DMS 273 treated with DMSO at 0.1 percent for 48 hours (cell line): ENCODE measurements at regions not wholly inside any gene's neighbourhood (a gene's known extent, or its start where the extent isn't known, plus 50 kb on each side); places are given as distances from the start of the nearest gene placed in this dataset.

Source experiments
- DNase-seq: peaks from one replicate; lab custom pipeline; 2025; lab: John Stamatoyannopoulos, UW

DNA sequence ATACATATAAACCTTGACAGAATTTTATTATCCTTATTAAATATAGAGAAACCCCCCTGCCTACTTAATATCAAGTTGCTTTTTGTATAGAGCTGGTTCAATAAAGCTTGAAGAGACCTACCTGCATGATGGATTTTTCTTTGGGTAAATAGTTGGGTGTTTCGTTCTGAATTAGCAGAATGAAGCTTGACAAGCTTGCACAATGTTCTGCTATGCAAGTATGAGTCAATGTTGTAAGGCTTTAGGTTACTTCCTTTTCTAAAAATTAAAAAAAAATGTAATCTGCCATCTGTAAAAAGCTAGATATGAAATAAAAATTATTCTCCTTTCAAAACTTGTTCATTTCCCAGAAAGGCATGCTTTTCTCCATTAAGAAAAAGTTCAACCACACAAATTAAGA lies 1662.6 kb upstream of the SEL1L start:
- no peak for DNase-seq

DNA sequence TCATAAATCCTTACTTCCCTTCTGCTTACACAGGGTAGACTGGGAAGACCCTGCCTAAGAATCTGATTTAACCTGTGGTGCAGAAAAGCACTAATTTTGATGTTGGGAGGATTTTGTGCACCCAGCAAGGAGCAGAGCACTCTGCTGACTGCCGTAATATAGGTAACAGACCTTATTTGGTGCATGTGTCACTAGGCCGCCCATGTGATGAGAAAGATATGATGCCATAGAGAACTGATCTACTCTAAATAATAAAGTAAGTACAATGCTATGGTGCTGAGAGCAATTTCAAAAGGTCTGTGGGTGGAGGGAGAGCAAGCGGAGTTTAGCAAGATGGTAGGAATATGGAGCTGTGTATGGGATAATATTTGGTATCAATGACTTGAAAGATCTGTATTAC lies 1663.6 kb upstream of the SEL1L start:
- DNase-seq, result no peak

DNA sequence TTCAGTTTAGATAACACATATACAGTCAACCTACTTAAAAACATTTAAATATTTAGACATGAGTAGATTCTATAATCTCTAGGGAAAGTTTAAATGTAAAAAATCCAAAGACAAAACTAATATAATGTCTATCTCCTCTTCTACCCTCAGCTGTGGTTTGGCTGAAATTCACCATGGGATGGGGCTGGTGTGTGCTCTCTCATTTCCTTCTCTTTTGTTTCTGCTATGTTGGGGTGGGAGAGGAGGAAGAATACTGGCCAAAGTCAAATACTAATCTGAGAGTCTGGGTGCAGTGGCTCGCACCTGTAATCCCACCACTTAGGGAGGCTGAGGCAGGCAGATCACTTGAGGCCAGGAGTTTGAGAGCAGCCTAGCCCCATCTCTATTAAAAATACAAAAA lies 1673.9 kb upstream of the SEL1L start:
- DNase-seq, result no peak

DNA sequence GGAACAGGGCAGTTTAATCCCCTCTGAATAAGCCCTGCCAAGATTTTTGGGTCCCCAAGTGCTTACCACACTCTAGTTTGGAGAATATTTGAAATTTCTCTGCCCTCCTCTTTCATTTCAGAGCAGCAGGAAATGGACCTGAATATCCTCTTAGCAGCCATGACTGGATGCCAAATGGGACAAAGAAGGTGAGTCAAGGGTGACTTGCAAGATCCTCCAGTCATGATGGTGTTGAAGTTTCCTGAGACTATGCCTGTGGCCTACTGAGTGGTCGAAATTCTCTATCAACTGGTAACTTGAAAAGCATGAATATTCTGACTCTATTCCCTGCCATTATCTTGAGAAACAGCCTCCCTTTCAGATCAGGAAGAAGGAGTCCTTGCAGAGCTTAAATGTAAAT lies 1674.7 kb upstream of the SEL1L start:
- DNase-seq, result no peak

DNA sequence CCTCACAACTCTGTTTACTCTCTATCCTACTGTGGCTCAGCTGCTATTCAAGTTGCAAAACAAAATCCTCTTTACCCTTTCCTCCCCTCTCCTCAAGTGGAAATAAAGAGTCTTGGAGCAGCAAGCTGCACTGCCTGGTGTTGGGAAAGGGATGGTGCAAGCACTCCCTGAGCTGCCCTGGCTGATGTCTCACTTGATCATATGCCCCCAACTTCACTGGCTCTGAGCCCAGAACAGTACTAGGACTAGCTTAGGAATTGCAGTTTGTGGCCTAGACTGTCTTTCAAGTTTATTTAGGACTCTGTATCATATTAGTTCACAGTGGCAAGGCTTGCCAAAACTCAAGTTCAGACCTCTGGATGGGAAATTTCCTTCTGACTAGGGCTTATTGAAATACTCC lies 1683.8 kb upstream of the SEL1L start:
- no peak for DNase-seq

DNA sequence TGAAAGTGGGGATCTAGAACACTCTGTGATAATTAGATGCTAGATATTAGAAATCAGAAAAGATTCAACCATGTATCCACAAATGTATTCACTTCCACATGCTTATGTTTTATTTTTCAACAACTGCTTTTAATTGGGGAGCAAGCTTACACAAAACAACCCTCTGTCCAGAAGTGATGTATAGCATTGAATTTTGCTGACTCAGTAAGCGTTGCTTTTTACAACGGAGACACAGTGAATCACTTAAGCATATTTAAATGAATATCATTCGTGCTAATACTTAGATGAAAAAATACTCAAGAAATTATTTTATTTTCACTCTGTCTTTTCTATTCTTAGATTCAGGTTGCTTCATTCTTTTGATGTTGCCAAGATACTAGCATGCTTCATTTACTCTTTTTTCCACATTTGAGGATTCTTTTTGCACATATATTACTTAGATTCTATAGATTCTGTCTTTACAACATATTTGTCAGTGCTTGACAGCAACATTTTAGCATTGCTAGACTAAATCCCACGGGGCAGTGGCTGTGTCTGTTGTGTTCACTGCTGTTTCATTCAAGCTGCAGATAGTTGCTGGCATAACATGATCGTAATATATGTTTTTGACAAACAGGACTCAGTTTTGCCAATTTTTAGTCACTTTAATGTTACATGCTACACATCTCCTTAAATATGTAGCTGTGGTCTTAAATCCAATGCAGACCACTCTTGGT lies 1714.4 kb upstream of the SEL1L start:
- DNase-seq, result no peak

DNA sequence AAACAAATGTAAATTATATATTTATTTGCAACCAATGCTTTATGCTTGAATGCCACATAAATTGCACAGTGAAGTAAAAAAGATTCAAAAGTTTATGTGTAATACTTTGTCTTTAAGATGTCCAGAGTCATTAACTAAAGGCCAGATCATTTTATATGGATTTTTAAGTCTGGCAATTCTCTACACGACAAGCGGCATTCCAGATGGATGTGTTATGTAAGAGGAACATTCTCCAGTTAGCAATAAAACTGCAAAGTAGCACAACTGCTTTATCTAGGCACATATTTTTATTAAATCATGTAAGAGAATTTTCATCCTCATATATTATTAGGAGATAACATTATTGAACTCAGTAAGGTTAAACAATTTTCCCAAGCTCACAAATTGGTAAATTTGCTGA lies 1717.7 kb upstream of the SEL1L start:
- DNase-seq, result no peak

DNA sequence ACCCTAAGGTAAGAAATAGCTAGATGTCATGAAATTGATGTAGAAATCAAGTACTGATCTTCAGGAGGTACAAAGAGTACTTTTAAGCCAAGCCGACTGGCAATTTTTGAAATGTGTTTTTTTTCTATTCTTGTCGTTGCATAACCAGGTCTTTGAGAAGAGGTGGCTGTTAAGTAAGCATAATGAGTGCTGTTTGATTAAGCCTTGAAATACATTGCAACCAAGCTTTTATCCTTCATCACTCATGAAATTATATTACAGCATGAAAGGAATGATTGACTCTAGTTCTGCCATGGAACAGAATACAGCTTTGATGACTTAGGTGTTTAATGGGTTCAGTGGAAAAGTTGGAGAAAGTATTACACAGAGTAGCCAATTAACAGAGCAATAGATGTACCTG lies 1720.2 kb upstream of the SEL1L start:
- DNase-seq, result no peak

DNA sequence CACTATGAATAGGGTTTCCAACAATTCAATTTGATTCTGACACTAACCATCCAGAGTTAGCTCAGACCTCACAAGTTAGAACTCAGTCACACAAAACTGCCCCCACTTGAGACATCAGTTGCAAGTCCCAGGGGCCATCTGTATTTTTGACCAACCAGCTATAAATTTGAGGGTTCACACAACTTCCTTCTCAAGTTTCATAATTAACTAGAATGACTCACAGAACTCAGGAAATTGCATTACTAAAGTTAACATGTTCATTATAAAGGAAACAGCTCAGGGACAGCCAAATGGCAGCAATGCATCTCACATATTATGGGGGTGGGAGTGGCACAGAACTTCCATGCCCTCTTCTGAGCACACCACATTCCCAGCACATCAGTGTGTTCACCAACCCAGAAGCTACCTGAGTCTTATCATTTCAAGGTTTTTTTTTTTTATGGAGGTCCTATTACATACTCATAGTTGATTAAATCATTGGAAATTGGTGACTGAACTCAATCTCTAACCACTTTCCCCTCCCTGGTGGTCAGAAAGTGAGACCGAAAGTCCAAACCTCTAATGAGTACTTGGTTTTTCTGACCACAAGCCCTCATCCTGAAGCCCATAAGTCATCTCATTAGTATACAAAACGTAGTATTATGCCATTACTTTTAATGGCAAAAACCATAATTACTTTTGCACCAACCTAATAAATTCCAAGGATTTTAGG lies 1721.5 kb upstream of the SEL1L start:
- no peak for DNase-seq

DNA sequence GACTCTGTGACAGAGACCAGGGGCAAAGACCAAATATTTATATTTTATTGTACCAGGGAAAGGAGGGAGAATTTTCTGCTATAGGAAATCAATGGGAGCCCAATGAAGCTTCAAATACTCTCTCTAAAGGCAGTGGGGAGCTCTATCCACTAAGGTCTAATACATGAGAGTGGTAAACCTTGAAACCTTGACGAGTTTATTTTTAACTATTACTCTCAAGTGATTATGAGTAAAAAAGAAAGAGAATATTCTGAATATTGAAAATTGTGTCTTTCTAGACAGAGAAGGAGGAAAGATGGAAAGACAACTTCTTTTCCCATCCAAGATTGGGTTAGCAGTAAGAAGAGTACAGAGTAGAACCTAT lies 1722.1 kb upstream of the SEL1L start:
- DNase-seq, result no peak

DNA sequence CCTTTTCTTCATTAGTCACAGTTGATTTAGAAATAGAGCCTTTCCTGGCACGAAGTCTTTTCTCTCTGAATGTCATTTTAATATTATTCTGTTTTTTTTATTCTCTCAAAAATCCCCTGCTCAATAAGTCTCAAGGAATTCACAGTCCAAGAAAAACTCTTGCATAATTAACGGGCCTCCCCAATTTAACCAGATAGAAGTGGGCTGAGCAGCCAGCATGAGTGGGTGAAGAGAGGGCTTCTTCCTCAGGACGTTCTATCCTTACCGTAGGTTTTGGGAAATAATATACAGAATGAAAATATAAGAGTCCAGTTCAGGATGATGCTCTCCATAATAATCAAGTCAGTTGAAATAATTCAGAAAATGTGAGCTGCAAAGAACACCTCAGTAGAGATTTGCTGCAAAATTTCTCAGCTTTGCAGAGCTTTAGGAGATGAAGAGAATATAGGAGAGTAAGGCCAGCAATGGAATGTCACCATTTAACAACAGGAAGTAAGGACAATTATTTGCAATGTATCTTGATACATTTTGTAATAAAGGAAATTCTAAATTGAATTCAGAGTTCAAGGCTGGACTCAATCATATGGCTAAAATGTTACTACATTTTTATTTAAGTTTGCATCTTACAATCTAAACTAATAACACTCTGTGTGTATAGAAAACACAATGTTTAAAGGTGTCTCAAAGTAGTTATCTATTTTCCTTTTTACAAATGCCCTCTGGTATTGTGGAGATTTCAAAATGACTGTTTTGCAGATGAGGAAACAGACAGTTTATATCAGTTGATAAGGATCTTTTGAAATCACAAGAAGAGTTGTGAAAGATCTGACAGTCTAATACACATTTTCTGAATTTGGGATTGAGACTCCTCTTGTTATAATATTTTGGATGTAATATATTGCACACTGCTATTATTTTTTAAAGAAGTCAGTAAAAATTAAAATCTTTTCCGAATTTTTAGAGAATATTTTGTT lies 1724.1 kb upstream of the SEL1L start:
- no peak for DNase-seq

DNA sequence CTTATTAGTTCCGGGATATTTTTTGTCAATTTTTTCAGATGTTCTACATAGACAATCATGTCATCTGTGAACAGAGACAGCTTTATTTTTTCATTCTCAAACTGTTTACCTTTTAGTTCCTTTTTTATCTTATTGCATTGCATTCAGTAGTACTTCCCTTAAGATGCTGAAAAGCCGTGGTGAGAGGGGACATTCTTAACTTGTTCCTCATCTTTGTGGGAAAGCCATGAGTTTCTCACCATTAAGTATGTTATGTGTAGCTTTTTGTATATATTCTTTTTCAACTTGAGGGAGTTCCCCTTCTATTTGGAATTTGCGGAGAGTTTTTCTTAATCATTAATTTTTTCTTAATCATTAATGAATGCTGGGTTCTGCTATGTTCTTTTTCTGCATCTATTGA lies 1727.1 kb upstream of the SEL1L start:
- no peak for DNase-seq

DNA sequence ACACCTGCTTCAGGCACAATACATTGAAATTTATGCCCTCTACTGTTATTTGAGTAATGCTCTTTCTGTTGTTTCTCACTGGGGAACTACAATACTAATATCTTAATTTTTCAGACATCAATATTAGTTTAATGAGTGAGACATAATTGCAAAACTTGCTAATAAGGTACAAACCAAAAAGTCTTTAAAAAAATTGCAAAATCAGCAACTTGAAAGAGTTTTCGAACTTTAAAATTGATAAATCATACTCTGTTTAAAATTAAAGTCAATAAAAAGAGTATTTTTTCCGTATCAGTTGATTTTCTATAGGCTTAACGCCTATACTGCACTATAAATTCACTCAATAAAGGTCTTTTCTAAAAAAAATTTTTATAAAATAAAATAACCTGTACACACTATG lies 1735.9 kb upstream of the SEL1L start:
- DNase-seq, result no peak

DNA sequence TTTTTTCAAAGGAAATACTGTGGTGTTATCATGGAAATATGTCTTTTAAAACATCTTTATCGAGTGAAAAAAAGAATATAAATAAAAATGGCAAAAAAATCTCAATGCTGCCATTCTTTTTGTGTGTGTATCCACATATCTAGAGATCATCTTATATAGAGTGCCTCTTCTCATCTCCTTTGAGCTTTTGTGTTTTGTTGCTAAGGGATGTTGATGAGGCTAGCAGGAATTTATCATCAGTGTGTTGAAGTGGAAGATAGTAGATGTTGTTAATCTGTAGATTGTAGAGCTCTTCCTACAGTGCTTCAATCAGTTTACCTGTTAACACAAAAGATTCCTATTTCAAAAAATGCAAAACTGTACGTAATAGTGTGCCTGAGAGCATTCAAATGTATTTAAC lies 1738.0 kb upstream of the SEL1L start:
- DNase-seq, result no peak

DNA sequence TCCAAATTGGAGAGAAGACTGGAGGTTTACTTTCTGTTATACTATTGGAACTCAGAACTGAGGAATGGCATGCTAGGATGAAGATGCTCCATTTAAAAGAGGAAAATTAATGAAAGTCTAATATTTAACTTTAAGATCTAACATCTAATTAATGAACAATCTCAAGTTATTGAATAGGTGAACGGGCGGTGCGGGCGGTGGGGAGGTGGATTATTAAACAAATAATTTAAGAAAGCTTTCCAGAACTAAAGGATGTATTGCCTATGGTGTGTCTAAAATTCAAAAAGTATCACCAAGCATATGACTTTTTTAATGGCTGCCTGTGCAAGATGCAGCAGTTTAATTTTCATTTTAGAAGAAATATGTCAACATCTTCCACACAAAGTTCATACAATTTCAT lies 1747.1 kb upstream of the SEL1L start:
- no peak for DNase-seq

DNA sequence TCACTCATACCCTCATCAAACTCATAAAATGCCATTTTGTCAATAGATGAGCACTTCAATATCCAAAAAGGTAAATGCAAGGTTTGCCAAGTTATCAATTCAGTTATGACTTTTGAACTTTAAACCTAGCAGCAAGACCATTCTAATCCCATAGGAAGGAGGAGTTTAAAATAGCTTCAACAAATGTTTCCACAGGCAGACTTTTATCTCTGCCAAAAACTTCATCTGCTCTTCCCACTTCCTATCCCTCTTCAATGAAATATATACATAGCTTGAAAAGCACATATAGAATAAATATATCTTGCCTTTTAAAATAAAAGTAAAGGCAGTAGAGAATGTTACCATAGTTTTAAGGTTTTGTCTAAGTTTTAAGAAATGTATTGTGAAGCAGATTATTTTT lies 1749.1 kb upstream of the SEL1L start:
- no peak for DNase-seq

DNA sequence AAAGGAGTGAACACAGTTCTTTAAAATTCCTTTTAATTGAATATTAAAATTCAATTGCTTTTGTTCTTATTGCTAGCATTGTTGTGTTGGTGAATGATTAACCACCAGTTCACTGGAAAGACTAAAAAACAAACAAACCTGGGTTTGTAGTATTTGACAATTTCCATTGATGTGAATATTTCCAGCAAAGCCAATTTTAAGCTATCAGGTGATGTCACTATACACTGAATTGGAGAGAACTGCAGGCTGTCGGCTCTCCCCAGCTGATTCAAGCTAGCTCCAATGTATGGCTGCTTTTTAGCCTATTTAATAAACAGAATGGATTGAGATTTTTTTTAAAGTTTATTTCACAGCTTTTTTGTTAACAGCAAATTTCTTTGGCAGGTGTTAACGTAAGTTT lies 1753.6 kb upstream of the SEL1L start:
- DNase-seq, result no peak

DNA sequence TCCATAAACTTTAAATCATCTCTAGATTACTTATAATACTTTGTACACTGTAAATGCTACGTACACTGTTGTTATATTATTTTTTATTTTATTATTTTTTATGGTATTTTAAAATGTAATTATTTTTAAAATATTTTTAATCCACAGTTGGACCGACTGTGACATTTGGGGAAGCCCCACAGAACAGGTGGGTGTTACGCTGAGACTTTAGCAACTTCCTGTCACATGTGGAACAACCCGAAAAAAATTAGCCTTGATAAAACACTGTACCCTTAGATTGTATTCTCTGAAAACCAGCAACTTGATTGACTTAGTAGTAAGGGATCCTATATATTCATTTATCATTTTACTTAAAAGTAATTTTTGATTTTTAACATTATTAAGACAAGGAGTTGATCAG lies 1755.7 kb upstream of the SEL1L start:
- DNase-seq, result no peak

DNA sequence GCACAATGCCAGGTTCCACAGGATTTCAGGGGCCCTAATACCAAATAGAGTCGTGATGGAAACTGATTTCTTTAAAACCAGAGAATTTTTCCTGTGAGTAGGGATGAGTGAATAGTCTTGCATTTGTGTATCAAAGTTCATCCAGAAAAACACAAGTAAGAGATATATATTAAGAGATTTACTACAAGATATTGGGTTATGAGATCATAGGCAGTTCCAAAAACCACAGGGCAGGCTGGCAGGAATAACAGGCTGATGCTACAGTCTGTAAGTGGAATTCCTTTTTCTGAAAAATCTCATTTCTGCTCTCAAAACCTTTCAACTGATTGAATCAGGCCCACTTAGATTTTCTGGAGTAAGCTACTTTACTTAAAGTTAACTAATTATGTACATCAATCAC lies 1756.2 kb upstream of the SEL1L start:
- no peak for DNase-seq

DNA sequence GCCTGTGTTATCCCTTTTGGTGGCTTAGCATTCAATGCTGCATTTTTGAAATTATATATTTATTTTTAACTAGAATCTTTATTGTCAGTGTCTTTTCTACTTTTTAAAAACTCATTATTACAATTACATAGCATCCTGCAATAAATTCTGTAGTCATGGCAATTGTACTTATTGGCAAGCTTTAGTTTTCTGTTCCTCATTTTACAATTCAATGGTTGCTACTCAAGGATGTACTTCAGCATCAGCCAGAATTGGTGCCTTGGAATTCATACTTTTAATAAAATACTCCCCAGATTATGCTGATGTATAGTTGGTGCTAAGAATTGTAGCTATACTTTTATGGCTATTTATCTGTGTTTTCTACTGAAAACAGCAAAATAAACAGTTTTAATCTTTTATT lies 1756.8 kb upstream of the SEL1L start:
- no peak for DNase-seq

DNA sequence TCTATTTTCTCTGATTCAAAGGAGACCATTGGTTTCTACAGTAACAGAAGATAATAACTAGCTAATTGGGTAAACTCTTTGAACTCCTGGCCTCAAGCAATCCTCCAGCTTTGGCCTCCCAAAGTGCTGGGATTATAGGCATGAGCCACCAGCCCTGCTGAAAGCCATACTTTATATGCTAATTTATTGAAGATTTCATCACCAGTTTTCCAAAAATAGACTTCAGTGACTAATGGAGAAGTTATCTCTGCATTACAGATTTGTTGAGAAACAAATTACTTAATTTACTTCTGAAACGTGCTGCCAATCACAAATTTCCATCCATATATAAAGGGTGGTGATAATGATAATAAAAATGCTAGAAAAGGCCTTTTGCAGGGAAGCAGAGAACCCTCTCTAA lies 1758.1 kb upstream of the SEL1L start:
- DNase-seq, result no peak

DNA sequence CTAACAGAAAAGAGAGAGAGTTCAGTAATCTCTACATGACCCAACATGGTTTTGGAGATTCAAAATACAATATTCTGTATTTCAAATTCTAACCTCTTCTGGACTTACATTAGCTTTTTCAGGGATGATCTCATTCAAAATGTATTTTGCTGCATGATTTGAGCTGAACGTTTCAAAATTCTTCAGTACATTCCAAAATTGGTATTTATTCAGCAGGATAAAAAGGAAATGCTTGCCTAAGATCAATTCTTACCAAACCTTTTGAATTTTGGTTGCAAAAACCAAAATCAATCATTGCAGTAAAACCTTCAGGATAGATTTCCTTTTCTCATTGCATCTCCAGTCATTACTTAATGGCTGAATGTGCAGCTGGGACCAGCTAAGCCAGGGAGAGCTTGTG lies 1761.3 kb upstream of the SEL1L start:
- DNase-seq, result no peak

DNA sequence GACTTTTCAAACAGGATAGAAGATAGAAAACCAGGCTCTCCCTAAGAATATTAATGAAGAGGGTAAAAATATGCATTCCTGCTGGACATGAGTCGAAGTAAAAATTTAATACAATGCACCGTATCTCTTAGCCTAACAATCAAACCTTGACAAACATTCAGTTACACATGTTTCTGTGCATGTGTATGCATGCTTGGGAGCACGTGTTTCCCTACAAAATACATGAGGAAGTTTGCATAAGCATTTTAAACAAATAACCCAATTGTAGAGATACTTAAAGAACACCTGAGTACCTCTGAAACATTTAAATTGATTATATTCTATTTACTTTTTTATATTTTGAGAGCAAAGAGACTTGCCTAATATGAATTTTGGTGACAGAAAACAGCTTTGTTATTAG lies 1763.7 kb upstream of the SEL1L start:
- no peak for DNase-seq
